GM21529 (cell line): ENCODE measurements at regions not wholly inside any gene's neighbourhood (a gene's known extent, or its start where the extent isn't known, plus 50 kb on each side); places are given as distances from the start of the nearest gene placed in this dataset.
"Not testable (repeated sequence)": the region's sequence is repeated elsewhere in the genome, so short reads cannot be mapped to it uniquely, and the experiment has no call there.

ENCODE experiments used
- ATAC-seq: cut with Tn5 transposase; IDR thresholded peaks from one replicate; pipeline ENCODE4 v1.9.1; 2021; ENCODE audit not compliant: unreplicated experiment

DNA sequence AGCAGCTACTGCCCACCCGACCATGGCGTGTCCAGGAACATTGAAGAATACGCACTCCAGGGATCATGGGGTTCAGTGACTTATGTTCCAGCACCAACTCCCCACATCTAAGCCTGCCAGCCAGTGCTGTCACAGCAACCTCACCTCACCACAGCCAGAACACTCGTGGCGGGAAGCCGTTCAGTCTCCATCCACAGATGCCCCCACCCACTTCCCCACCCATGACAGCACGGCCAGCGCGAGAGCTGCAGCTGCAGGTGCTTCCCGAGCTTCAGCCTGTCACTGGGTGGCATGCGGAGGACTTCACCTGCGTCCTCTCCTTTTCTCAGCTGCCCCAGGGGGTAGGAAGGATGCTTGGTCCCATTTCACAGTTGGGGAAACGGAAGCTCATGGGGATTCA is 50.3 kb downstream of the RBFOX3 start:
- ATAC-seq = no peak

DNA sequence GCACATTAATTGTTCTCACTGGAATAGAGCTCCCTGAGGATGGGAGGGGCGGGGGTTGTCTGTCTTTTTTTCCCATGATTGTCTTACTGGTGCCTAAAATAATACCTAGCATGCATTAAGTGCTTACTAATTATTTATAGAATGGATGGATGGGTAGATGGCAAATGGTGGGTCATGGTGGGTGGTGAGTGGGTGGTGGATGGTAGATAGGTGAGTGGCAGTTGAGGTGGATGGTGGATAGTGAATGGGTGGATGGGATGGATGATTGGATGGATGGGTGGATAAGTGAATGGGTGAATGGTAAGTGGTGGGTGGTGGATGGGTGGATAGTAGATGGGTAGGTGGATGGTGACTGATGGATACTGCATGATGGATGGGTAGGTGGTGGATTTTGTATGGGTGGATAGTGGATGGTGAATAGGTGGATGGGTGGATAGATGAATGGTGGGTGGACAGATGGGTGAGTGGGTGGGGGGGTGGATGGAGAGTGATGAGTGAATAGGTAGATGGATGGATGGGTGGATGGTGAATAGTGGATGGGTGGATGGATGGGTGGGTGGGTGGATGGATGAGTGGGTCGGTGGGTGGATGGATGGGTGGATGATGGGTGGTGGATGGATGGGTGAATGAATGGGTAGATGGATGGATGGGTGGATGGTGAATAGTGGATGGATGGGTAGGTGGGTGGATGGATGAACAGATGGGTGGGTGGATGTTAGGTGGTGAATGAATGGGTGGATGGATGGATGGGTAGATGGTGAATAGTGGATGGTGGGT is 51.6 kb downstream of the RBFOX3 start:
- ATAC-seq = no peak

DNA sequence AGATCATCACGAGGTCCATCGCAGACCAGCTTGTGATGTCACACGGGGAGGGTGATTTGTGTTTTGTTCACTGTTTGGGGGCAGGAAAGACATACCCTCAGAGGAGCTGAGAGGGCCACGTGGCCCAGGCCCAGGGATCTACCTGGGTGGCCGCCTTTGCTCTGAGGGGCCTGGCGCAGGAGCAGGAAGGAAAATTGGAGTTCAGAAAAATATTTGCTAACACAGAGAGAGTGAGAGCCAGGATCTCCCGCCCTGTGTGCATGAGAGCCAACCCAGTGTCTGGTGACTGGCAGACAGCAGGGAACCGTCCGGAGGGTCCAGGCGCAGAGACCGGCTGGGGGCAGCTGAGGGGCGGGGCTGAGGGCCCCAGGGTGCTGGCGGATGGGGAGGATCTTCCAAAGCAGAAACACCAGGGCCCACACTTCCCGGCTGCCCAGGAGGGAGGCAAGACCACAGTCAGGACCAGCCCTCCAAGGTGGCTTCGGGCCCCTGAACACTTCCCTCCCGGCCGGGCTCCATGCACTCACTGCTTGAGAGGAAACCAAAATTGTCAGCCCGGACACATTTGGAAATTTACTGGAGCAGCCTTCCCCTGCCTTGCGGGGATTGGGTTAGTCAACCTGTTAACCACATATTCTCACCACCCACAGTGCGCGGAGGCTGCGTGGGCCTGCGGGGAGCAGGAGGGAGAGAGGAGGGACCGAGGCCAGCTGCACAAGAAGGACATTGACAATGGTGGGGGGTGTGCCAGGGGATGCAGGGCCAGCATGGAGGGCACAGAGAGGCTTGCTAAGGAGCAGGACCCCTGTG is 52.6 kb downstream of the RBFOX3 start:
- no peak for ATAC-seq

DNA sequence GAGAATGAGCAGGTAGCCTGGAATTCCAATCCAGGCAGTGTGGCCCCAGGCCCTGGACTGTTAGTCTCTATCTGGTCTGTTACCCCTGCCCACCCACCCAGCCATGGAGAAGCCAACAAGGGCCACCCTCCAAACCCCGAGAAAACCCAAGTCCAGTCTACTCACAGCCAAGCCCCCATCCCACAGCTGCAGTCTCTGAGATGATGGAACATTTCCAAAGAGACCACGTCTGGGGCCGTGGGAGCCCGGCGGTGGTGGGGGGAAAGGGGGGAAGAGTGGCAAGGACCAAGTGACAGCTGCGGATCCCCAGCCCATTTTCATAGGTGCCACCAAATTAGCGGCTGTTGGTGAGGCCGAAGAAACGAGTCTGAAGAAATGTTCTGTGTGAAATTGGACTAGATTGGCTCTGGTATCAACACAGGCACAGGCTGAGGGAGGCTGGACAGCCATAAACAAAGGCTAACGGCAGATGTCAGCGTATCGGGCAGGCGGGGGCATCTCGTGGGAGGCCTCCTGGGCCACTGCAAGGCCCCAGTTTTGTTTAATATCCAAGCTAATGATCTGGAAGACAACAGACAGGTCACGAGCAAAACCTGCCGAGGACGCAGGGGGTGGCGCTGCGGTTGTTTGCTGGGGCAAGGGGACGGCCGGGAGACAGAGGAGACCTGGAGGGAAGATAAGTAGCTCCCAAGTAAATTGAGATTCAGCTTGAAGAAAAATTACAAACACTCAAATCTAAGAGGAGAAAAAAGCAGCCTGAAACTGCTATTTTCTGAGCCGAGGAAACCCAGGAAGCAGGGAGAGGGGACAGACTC is 53.4 kb downstream of the RBFOX3 start:
- ATAC-seq = no peak

DNA sequence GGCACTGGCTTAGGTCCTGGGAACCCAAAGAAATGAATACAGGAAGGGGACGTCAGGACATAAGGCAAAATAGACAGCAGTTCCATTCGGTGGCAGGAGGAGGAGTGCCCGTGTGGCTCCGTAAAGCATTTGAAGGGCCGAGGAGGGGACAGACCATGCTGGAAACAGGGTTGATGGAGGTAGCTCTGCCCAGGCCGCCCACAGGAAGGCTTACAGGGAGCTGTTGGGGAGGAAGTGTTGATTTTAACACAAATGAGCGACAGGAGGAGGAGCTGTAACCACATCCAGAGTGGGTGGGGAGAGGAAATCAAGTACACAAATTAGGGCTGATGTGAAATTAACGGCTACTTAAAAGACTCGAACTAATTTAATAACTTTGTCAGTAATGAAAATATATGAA is 54.6 kb downstream of the RBFOX3 start:
- ATAC-seq = no peak

DNA sequence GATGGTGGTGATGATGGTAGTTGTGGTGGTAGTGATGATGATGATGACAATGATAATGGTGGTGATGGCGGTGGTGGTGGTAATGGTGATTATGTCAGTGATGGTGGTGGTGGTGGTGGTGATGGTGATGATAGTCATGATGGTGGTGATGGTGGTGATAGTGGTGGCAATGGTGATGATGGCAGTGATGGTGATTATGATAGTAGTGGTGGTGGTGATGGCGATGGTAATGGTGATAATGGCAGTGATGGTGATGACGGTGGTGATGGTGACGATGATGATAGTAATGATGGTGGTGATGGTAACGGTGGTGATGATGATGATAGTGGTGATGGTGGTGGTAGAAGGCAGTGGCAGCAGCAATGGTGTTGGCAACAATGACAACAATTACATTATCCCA is 55.3 kb downstream of the RBFOX3 start:
- ATAC-seq = no peak

DNA sequence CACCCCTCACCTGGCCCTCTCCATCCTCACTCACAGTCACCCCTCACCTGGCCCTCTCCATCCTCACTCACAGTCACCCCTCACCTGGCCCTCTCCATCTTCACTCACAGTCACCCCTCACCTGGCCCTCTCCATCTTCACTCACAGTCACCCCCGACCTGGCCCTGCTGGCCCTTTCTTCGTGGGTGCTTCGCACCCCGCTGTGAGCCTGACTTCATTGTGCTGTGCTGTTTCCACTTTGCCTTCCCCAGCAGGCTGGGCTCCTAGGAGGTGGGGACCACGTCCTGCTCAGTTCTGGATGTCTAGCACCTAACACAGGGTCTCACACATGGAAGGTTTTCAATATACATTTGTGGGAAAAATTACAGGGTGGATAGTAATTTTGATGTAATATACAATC is 56.5 kb downstream of the RBFOX3 start:
- ATAC-seq = not testable (repeated sequence)

DNA sequence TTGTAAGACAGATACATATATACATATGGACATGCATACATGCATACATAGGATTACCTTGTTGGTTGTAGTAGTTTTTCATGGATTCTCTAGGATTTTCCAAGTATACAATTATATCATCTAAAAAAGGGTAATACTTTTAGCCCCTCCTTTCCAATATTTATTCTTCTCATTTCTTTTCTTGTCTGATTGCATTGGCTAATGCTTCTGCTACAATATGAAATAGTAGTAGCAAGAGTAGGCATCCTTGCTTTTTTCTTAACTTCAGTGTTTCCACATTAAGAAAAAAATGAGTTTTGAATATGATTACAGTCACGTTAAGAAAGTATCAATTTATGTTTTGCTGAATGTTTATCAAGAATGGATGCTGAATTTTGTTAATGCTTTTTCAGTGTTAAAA is 58.0 kb downstream of the RBFOX3 start:
- no peak for ATAC-seq

DNA sequence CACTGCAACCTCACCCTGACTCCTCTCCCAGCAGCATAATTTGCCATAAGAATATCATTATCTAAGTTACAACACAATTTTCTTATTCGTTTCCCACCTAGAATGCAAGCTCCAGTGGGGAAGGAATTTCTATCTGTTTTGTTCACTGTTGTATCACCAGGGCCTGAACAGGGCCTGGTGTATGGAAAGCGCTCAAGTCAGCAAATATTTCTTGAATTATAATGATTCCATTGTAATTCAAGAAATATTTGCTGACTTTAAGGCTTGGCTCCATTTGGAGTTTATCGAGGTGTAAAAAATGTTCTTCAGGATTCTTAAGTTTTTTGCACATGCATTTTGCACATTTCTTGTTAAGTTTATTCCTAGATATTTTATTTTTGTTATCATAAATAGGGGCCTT is 58.4 kb downstream of the RBFOX3 start:
- no peak for ATAC-seq

DNA sequence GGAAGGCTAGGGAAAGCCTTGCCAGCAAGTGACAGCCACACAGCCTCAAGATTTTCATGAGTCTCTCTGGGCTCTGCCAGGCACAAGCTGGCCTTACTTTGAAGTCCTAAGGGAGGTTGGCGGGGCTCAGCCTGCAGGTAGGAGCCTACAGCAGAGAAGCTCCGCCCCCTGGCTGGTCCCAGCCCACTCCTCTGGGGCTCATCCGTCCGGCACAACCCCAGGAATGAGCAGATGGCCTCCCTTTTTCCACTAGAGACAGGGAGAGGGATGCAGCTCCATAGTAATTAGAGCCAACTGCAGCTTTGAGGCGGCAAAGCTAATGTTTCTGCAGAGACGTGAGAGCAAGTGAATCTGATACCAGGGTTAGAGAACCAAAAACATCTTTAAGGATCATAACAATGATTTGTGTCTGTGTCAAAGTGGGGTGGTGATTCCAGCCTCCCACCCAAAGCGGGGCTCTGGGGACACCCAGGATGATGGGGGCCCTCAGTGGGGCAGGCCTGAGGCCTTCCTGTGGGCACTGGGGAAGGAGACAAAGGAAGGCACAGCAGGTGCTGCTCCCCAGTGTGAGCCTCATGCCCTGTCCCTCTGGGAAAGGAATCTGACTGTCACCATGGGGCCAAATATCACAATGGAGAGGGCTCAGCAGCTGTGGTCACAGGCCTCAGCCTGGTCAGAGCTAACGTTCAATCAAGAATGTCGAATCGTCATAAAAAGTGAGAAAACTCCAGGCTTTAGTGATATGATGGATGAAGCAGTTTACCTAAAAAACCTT is 61.5 kb downstream of the RBFOX3 start:
- no peak for ATAC-seq

DNA sequence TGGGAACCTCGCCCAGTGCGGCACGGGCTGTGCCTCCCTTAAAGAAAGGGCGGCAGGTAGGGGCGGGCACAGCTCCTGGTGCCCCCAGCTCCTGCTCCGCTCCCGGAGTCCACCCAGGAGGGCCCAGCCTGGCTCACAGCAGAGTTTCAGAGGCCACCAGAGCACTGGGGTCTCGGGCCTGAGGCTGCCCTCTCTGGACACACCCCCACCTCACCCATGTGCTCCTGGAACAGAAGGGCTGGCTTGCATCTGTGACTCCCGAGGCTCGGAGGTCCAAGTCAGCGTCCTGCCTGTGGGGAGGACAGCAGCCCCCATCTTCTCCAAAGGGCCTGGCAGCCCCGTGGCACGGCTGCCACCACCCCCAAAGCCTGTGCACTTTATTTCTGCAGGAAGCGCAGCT is 62.7 kb downstream of the RBFOX3 start:
- no peak for ATAC-seq

DNA sequence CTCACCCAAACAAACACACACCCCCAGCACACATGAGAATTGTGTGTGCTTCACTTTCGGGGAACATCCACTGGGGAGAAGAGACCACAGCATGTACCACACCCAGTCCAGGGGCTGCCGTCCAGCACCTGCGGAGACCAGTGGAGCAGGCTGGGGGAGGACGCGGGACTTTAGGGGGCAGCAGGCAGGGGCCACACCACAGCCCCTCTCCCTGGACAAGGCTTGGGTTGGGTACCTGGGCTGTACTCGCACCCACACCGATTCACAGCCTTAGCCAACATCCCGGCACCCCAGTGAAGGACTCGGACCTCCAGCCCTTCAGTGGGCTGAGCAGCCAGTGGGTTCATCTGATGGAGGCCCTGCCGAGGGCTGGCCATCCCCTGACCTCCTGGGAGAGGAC is 63.3 kb downstream of the RBFOX3 start:
- ATAC-seq = no peak

DNA sequence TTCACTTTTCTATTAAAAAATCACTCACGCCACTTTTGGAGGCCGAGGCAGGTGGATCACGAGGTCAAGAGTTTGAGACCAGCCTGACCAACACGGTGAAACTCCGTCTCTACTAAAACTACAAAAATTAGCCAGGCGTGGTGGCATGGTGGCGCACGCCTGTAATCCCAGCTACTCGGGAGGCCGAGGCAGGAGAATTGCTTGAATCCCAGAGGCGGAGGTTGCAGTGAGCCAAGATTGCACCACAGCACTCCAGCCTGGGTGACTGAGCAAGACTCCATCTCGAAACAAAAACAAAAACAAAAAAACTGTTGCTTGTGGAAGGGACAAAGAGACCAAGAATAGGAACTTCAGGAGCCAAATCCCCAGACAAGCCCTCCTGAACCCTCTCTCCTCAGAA is 63.7 kb downstream of the RBFOX3 start:
- not testable (repeated sequence) for ATAC-seq

DNA sequence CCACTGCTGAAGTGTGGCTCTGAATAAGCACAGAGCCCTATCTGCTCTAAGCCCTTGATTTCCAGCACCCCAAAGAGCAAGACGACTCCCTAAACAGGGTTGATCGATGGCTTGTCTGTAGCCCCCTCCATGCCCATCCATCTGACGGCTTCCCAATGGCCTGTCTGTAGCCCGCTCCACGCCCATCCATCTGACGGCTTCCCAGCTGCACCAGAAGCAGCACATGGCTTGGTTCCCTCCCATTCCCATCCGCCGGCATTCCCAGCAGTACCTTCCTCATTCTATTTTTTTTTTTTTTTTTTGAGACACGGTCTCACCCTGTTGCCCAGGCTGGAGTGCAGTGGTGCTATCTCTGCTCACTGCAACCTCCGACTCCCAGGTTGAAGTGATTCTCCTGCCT is 64.5 kb downstream of the RBFOX3 start:
- no peak for ATAC-seq

DNA sequence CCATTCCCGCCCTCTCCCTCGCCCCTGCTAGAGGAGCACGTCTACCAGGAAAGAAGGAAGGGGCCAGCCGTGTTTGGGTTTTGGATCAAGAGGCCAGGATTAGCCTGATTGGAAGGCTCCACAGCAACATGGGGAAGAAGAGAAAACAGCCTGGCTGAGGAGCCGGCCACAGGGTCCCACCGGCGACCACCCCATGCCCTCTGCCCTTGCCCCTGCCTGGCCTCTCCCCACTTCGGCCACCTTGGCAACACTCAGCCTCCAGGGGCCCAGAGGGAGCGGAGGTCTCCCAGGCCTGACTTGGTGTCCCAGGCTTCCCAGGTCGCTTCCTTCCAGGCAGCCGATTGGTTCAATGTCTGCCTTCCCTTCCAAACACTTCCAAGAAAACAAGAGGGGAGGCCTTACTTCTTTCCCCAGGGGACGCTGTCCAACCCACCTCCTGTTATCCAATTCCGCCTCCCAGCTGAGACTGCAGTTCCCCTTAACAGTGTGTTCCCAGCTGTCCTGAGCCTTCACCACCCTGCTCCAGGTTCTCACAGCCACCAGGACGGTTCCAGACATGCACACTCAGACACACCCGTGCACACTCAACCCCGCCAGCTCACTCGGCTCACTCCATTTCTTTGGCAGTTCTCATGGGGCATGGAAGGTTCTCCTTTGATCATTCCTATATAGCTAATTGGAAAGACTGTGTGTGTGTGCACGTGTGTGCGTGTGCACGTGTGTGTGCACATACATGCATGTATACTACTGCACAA is 65.4 kb downstream of the RBFOX3 start:
- ATAC-seq = no peak

DNA sequence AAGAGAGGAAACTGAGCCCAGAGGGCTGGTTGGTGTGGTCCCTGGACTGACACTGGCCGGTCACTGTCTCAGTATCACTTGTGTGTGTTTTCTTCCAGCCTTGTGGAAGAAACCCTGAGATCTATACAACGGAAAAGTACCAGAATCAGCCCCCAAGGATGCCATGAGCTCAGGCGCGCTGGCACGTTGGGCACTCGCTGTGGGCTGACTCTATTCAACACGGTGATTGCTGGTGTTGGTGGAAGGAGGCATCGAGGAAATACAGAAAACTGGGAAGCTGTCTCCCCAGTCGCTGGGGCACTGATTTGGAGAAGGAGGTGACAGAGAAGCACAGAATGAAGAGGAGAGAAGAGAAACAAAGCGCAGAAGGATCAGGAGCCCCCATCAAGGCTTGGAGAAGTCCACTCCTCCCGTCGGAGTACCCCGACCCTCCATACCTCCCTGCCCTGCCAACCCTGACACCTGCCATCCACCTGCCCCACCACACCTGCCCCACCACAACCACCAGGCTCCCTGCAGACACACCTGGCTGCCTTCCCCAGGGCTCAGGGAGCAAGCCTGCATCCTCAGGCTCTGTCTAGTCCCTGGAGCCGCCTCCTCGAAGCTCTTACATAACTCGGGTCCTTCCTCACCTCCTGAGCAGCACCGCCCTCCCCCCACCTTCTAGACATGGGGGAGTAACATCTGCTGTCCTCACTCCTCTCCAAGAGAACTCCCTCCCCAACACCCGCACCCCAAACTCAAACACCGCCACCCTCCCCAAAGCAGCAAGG is 66.5 kb downstream of the RBFOX3 start:
- ATAC-seq = no peak

DNA sequence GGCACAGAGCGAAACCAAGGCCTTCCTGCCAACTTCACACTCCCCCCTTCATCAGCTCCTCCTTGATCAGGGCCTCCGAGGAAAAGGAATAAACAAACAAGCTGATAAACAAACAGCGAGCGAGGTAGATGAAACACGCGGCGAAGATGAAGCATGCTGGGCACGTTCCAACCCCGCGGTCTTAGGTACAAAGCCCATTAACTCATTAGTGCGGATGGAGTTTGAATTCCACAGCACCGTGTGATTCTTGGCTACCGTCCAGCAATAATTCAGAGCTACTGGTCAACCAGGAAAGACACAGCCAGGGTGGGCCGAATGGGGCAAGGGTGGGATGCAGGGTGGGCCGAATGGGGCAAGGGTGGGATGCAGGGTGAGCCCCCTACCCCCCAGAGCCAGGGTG is 67.3 kb downstream of the RBFOX3 start:
- no peak for ATAC-seq

DNA sequence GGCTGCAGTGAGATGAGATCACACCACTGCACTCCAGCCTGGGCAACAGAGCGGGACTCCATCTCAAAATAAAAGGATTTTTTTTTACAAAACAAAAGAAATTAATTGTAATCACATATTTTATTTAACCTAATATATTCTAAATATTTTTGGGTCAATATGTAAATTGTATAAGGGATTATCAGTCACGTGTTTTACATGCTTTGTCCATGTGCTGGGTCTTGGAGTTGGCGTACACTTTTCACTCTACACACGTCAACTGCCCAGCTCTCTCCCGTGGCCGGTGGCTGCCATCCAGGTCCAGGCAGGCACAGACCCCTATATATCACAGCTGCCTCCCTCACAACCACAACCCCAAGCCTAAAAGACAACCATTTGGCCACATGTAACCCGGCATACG is 68.1 kb downstream of the RBFOX3 start:
- ATAC-seq = no peak

DNA sequence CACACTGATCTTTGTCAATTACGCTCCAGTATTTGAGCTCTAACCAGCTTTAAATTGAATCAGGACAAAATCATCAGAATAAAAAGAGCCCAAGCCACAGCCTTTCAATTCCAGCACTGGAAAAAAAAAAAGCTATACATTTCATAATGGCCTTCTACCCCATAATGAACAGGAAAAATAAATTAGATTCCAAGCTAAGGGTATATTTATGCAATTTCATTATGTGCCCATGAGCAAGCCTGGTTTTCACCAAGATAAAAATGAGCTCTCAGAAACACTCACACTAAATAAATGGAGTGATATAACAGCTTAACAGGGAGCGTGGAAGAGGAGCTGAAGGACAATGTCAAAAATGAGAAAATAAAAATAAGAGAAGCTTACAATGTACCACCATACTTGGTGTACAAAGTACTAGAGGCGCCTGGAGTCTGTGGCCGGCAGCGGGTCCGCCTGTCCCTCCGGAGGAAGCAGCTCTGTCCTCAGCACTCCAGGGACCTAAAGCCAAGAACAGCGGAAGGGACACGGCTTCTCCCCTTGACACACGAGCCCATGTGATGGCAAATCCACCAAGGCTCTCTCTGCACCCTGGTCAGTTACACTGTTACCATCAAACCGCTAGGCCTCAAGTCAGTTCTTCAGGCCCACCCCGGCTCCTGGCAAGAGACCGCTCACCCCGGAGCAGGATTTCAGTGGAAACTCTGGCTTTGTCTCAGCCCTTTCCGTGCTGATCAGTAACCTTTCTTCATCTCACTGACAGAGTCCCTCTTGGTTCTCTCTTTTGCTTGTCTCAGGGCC is 69.6 kb downstream of the RBFOX3 start:
- no peak for ATAC-seq
